K562 (cell line): ENCODE measurements at regions not wholly inside any gene's neighbourhood (a gene's known extent, or its start where the extent isn't known, plus 50 kb on each side); places are given as distances from the start of the nearest gene placed in this dataset.

ENCODE experiments used
- CHD2 ChIP-seq: IDR thresholded peaks from 2 replicates; pipeline ENCODE4 v1.6.1; 2011; ENCODE audit warnings: low read depth, low read length
- ESRRA ChIP-seq: fragments of 450-650 bp; IDR thresholded peaks from 2 replicates; pipeline ENCODE4 v1.6.1; 2014; ENCODE audit warnings: low read depth, mild to moderate bottlenecking, moderate library complexity, borderline replicate concordance
- TF ChIP-seq, protein P1 (sequence below): fragments of 450-650 bp; IDR thresholded peaks from 2 replicates; pipeline ENCODE4 v1.7.0; 2016; ENCODE audit warnings: borderline replicate concordance

DNA sequence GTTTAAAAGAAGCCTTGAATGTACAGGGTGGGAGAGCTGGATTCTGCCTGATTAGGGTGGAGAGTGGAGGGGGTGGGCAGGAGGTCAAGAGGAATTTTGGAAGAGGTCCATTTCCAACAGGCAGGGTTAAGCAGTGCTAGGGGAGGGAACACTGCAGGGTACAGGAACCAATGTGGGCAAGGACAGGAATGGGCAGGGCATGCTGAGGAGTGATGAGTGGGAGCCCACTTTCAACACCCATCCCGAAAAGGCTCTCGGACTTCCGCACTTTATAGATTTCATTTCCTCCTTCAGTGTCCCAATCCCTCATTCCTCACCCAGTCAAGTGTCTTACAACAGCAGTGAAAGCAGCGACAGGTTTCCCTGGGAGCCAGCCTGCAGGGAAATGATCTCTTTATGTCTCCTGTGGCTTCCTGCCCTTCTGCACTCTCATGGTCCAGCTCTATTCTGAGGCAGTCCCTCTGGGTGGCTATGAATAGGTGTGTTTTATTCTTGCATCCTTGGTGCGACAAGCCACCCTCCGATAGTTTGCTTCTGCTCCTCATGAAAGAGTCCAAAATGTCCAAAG is 50.5 kb upstream of the ZNF507 start:
- TF ChIP-seq, protein P1, sequence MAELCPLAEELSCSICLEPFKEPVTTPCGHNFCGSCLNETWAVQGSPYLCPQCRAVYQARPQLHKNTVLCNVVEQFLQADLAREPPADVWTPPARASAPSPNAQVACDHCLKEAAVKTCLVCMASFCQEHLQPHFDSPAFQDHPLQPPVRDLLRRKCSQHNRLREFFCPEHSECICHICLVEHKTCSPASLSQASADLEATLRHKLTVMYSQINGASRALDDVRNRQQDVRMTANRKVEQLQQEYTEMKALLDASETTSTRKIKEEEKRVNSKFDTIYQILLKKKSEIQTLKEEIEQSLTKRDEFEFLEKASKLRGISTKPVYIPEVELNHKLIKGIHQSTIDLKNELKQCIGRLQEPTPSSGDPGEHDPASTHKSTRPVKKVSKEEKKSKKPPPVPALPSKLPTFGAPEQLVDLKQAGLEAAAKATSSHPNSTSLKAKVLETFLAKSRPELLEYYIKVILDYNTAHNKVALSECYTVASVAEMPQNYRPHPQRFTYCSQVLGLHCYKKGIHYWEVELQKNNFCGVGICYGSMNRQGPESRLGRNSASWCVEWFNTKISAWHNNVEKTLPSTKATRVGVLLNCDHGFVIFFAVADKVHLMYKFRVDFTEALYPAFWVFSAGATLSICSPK: no peak
- no peak for TF ChIP-seq ESRRA
- no peak for TF ChIP-seq CHD2
